GM21390 (cell line): ENCODE measurements at regions not wholly inside any gene's neighbourhood (a gene's known extent, or its start where the extent isn't known, plus 50 kb on each side); places are given as distances from the start of the nearest gene placed in this dataset.
"Not testable (repeated sequence)": the region's sequence is repeated elsewhere in the genome, so short reads cannot be mapped to it uniquely, and the experiment has no call there.

Experiments
- ATAC-seq: cut with Tn5 transposase; IDR thresholded peaks from one replicate; pipeline ENCODE4 v1.9.1; 2021; ENCODE audit not compliant: unreplicated experiment

DNA sequence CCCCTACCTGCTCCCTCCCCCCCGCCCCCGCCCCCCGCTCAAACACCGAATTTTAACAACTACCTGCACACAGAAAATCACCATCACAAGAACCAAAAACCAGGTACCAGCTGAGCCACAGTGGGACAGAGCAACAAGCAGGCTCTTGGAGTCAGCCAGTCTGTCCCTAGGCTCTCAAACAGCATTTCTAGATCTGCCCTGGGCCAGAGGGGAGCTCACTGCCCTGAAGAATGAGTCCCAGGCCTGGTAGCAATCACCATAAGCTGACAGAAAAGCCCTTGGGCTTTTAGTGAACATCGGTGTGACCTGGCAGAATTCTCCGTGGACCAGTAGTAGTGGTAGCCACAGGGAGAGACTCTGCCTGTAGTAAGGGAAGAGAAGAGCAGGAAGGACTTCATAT lies 58.3 kb downstream of the C11orf87 start:
- ATAC-seq: no peak

DNA sequence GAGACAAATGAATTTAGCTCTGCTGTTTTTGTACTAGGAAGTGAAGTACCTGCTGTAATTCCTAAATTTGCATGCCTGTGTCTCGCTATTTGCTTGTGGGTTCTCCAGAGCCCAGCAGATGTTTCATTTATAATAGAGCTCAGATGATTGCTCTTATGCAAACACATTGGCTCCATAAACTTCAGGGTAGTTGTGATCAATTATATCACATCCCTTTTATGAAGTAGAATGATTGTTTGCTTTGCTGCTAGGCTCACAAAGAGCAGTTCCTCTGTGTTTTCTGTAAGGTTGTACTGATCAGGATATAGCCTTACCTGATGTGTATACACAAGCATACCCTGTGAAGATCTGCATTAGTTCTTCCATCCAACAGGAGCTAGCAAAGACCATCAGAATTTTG lies 64.1 kb downstream of the C11orf87 start:
- ATAC-seq: no peak

GRCh38 chr11:109490953-109491635 lies 69.1 kb downstream of the C11orf87 start:
- no peak for ATAC-seq

DNA sequence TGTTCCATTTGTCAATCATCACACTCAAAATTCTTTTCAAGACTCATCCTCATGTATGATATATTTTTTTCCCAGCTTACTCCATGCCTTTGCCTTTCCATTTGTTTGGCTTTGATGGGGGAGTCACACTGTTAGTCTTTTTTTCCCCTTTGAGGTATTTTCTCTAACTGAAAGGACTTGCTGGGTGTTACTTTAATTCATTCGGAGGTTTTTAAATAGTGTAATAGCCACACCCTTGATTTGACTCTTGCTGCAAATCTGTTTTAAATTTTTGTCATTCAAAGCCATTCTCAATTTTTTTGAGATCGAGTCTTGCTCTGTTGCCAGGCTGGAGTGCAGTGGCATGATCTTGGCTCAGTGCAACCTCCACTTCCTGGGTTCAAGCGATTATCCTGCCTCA lies 84.1 kb downstream of the C11orf87 start:
- ATAC-seq: no peak

DNA sequence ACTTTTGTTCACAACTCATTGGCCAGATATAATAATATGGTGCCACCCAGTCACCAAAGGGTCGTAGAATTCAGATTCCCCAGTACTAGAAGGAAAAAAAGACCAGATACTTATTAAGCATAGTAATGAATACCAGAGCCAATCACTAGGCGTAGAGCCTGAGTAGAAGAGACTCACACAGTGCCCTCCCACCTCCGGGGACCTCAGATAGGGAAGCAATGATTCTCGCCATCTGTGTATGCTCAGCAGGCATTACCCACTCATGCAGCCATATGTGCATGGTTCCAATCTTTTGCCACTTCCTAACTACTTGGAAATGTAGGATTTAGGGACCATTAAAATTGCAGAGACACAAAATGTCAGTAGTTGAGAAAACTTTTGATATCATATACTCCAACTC lies 85.3 kb downstream of the C11orf87 start:
- ATAC-seq: no peak

GRCh38 chr11:109507836-109508561 lies 86.0 kb downstream of the C11orf87 start:
- no peak for ATAC-seq

DNA sequence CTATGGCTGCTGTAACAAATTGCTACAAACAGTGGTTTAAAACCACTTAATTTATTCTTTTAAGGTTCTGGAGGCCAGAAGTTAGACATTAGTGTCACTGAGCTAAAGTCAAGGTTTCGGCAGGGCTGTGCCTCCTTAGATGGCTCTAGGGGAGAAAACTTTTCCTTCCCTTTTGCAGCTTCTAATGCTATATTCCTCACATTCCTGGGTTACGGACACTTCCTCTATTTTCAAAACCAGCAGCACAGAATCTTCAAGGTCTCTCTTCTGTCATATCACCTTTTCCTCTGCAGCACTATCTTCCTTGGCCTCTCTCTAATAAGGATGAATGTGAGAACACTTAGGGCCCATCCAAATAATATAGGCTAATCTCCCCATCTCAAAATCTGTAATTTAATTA lies 87.0 kb downstream of the C11orf87 start:
- no peak for ATAC-seq

DNA sequence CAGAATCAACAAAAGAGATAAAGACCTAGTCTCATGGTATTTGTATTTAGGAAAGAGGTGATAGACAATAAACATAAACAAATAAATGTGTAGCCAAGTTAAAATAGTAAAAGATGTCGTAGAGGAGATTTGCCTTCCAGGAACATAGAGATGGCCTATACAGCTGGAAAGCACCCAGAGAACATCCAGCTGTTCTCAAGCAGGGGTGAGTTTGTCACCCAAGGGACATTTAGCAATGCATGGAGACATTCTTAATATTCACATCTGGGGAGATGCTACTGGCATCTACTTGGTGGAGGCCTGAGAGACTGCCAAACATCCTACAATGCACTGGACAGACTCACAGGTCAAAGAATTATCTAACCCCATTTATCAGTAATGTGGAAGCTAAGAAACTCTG lies 88.3 kb downstream of the C11orf87 start:
- ATAC-seq: no peak

- ATAC-seq: no peak
Measured at GRCh38 chr11:109511598-109511997, 89.6 kb downstream of the C11orf87 start.

DNA sequence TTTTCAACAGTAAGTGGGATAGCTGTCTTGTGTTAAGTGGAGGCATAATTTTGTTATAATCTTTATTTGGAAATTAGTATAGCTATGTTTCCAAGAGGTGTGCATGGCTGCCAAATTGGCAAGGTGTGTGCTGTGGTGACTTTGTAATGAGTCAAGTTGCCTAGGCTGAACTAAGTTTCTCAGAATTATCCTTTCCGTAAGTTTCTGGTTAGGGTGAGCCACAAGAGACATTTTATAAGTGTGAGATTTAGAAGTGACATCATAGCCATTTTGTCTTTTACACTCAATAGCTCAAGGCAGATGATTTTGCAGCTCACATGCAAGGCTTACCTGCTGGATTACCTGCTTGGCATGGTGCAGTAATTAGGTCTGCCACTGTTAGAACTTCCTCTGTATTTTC lies 90.3 kb downstream of the C11orf87 start:
- no peak for ATAC-seq

- ATAC-seq: no peak
Measured at GRCh38 chr11:109512680-109513079, 90.7 kb downstream of the C11orf87 start.

GRCh38 chr11:109514313-109515018 lies 92.5 kb downstream of the C11orf87 start:
- no peak for ATAC-seq

DNA sequence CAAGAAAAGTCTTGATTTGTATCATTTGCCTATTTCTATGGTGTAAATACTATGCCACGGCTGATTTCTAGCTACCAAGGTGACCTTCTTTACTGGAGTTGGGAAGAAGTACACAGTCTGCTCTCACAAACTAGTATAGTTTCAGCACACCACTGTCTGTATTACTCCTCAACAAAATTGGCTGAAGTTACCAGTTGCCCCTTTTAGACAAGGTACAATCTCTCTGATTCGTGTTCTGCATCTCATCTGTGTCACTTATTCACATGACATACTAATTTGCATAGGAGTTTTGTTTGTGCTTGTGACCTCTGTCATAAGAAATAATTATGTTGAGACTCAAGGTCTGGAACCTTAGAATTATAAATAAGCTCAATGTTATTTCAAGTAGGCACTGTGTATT lies 97.3 kb downstream of the C11orf87 start:
- no peak for ATAC-seq

- no peak for ATAC-seq
Measured at GRCh38 chr11:109521571-109522086, 99.6 kb downstream of the C11orf87 start.

DNA sequence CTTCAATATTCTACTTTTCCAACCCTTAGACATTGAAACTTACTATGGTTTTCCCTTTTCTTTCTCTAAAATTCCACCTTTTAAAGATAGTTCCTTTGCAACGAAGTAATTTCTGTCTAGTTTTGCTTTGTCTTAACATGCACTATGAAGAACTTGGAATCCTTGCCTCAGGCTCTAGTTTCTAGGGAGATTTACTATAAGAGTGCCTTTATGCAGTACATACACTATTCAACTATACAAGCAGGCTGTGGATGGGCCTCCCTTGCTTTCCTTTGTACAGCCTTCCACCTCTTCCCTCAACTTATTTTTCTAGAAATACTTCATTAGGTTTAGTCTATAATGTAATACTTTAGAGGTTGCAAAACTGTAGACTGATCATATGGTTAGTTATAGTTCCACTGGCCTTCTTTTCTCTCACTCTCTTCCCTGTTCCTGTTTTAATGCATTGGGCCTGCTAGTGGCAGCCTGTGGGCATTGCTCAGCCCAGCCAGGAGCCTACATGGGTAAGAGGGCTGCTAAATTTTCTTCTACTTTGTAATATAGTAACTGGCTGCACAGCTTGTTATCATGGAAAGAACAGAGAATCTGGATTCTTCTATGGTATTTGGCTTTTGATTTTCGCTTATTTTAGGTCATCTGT lies 100.2 kb downstream of the C11orf87 start:
- ATAC-seq: no peak

GRCh38 chr11:109525636-109526035 lies 103.6 kb downstream of the C11orf87 start:
- ATAC-seq: not testable (repeated sequence)

DNA sequence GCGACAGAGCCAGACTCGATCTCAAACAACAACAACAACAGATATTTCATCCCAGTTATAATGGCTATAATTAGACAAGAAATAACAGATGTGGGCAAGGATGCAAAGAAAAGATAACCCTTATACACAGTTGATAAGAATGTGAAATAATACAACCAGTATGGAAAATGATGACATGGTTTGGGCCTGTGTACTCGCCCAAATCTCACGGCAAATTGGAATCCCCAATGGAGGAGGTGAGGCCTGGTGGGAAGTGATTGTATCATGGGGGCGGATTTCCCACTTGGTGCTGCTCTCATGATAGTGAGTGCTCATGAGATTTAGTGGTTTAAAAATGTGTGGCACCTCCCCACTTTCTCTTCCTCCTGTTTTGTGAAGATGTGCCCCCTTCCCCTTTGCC lies 104.1 kb downstream of the C11orf87 start:
- no peak for ATAC-seq

- no peak for ATAC-seq
Measured at GRCh38 chr11:109526931-109527330, 104.9 kb downstream of the C11orf87 start.

GRCh38 chr11:109527496-109527895 lies 105.5 kb downstream of the C11orf87 start:
- ATAC-seq: no peak

- no peak for ATAC-seq
Measured at GRCh38 chr11:109547356-109548027, 125.5 kb downstream of the C11orf87 start.

GRCh38 chr11:109552376-109552775 lies 130.4 kb downstream of the C11orf87 start:
- ATAC-seq: no peak
